HEK293 (cell line): ENCODE measurements at regions not wholly inside any gene's neighbourhood (a gene's known extent, or its start where the extent isn't known, plus 50 kb on each side); places are given as distances from the start of the nearest gene placed in this dataset.

ENCODE experiments used
- CTCF ChIP-seq: fragments of 450-650 bp; formaldehyde crosslinking; IDR thresholded peaks from 2 replicates; pipeline ENCODE4 v1.5.1; 2016; ENCODE audit warnings: missing biosample characterization, missing genetic modification characterization
- ELK4 ChIP-seq: IDR thresholded peaks from 2 replicates; pipeline ENCODE4 v1.6.1; 2011; ENCODE audit warnings: mild to moderate bottlenecking, low read depth, low read length, borderline replicate concordance
- PATZ1 ChIP-seq: fragments of 450-650 bp; formaldehyde crosslinking; IDR thresholded peaks from 2 replicates; pipeline ENCODE4 v1.5.1; 2016; ENCODE audit warnings: missing biosample characterization, missing genetic modification characterization
- REST ChIP-seq: fragments of 450-650 bp; formaldehyde crosslinking; IDR thresholded peaks from 2 replicates; pipeline ENCODE4 v1.5.1; 2016; ENCODE audit warnings: missing biosample characterization, missing genetic modification characterization
- ZBTB20 ChIP-seq: fragments of 450-650 bp; formaldehyde crosslinking; IDR thresholded peaks from 2 replicates; pipeline ENCODE4 v1.5.1; 2016; ENCODE audit warnings: missing biosample characterization, missing genetic modification characterization
- ZNF121 ChIP-seq: fragments of 450-650 bp; formaldehyde crosslinking; IDR thresholded peaks from 2 replicates; pipeline ENCODE4 v1.5.1; 2016; ENCODE audit warnings: missing biosample characterization, missing genetic modification characterization
- ZNF274 ChIP-seq, 2 experiments: fragments of 200-500 bp in 1 of 2; fragments of 450-650 bp in 1 of 2; sonication (Bioruptor generic) in 1 of 2; formaldehyde crosslinking in 1 of 2; IDR thresholded peaks; 2 replicates each; pipeline versions ENCODE4 v1.5.1 to v1.6.1; 2014 to 2016; ENCODE audit warnings: borderline replicate concordance in 1 of 2, inconsistent platforms in 1 of 2, low read length in 1 of 2, missing biosample characterization in 1 of 2, missing genetic modification characterization in 1 of 2
- ZNF48 ChIP-seq: fragments of 450-650 bp; formaldehyde crosslinking; IDR thresholded peaks from 2 replicates; pipeline ENCODE4 v1.5.1; 2016; ENCODE audit warnings: missing biosample characterization, missing genetic modification characterization
- ZNF629 ChIP-seq: fragments of 450-650 bp; formaldehyde crosslinking; IDR thresholded peaks from 2 replicates; pipeline ENCODE4 v1.5.1; 2017; ENCODE audit warnings: missing biosample characterization, missing genetic modification characterization
- ZNF670 ChIP-seq: fragments of 450-650 bp; formaldehyde crosslinking; IDR thresholded peaks from 2 replicates; pipeline ENCODE4 v1.5.1; 2016; ENCODE audit warnings: missing biosample characterization, missing genetic modification characterization, low read depth
- ZNF707 ChIP-seq: fragments of 450-650 bp; formaldehyde crosslinking; IDR thresholded peaks from 2 replicates; pipeline ENCODE4 v1.5.1; 2016; ENCODE audit warnings: missing biosample characterization, missing genetic modification characterization
- ZNF768 ChIP-seq: fragments of 450-650 bp; formaldehyde crosslinking; IDR thresholded peaks from 2 replicates; pipeline ENCODE4 v1.5.1; 2018; ENCODE audit warnings: missing biosample characterization, mild to moderate bottlenecking, missing genetic modification characterization
- ZNF792 ChIP-seq: fragments of 450-650 bp; formaldehyde crosslinking; IDR thresholded peaks from 2 replicates; pipeline ENCODE4 v1.5.1; 2016; ENCODE audit warnings: missing biosample characterization, missing genetic modification characterization
- ZNF843 ChIP-seq: fragments of 450-650 bp; formaldehyde crosslinking; IDR thresholded peaks from 2 replicates; pipeline ENCODE4 v1.5.1; 2016; ENCODE audit warnings: missing biosample characterization, missing genetic modification characterization

GRCh38 chr1:4023678-4024077 lies 123.6 kb upstream of the C1orf174 start:
- TF ChIP-seq ELK4: no peak
- TF ChIP-seq CTCF (tag by site-specific recombination): no peak
- TF ChIP-seq ZNF121 (tag by site-specific recombination): no peak
- no peak for TF ChIP-seq ZNF274 (IDR thresholded peaks at IDR 0.05; ENCODE audit: low read length)
- no peak for TF ChIP-seq ZNF274 (tag by site-specific recombination; IDR thresholded peaks at IDR 0.05; ENCODE audit: borderline replicate concordance)
- no peak for TF ChIP-seq ZBTB20 (tag by site-specific recombination)
- TF ChIP-seq ZNF707 (tag by site-specific recombination): no peak
- TF ChIP-seq REST (tag by site-specific recombination): no peak
- no peak for TF ChIP-seq ZNF629 (tag by site-specific recombination)
- TF ChIP-seq ZNF792: no peak
- no peak for TF ChIP-seq PATZ1
- no peak for TF ChIP-seq ZNF768 (tag by site-specific recombination)
- no peak for TF ChIP-seq ZNF843
- TF ChIP-seq ZNF48 (tag by site-specific recombination): no peak
- TF ChIP-seq ZNF670 (tag by site-specific recombination): no peak
